GM04503 (cell line): ENCODE measurements at regions not wholly inside any gene's neighbourhood (a gene's known extent, or its start where the extent isn't known, plus 50 kb on each side); places are given as distances from the start of the nearest gene placed in this dataset.
A peak's percentile ranks its signal among the peaks of the same experiment; 100 is the strongest.
"Not testable (repeated sequence)": the region's sequence is repeated elsewhere in the genome, so short reads cannot be mapped to it uniquely, and the experiment has no call there.

ENCODE experiments used
- DNase-seq: peaks from one replicate; pipeline ENCODE4 v3.0.0-alpha.2; 2012; ENCODE audit warnings: low read depth

GRCh38 chr5:96170481-96171125 is 209.0 kb upstream of the ELL2 start:
- not testable (repeated sequence) for DNase-seq

- not testable (repeated sequence) for DNase-seq
These were observed 207.2 kb upstream of the ELL2 start for GRCh38 chr5:96168833-96169232.

- DNase-seq = no peak
These were observed 197.4 kb upstream of the ELL2 start for GRCh38 chr5:96159043-96159442.

GRCh38 chr5:96157841-96158291 is 196.2 kb upstream of the ELL2 start:
- no peak for DNase-seq

GRCh38 chr5:96157077-96157780 is 195.6 kb upstream of the ELL2 start:
- DNase-seq = no peak

- DNase-seq = no peak
These were observed 193.5 kb upstream of the ELL2 start for GRCh38 chr5:96155147-96155546.

GRCh38 chr5:96151891-96152290 is 190.2 kb upstream of the ELL2 start:
- no peak for DNase-seq

- no peak for DNase-seq
These were observed 188.4 kb upstream of the ELL2 start for GRCh38 chr5:96150007-96150406.

GRCh38 chr5:96149546-96149945 is 187.9 kb upstream of the ELL2 start:
- no peak for DNase-seq

GRCh38 chr5:96149021-96149420 is 187.4 kb upstream of the ELL2 start:
- DNase-seq = no peak

- DNase-seq = no peak
These were observed 186.7 kb upstream of the ELL2 start for GRCh38 chr5:96148376-96148775.

- DNase-seq = no peak
These were observed 186.2 kb upstream of the ELL2 start for GRCh38 chr5:96147866-96148265.

GRCh38 chr5:96146675-96147074 is 185.0 kb upstream of the ELL2 start:
- peak; percentile 65 for DNase-seq

GRCh38 chr5:96144289-96144688 is 182.6 kb upstream of the ELL2 start:
- DNase-seq = no peak

GRCh38 chr5:96143450-96143849 is 181.8 kb upstream of the ELL2 start:
- DNase-seq = no peak

GRCh38 chr5:96142786-96143434 is 181.3 kb upstream of the ELL2 start:
- peak; percentile 79 for DNase-seq

GRCh38 chr5:96142184-96142781 is 180.6 kb upstream of the ELL2 start:
- no peak for DNase-seq

- DNase-seq = no peak
These were observed 180.1 kb upstream of the ELL2 start for GRCh38 chr5:96141749-96142148.

- no peak for DNase-seq
These were observed 178.8 kb upstream of the ELL2 start for GRCh38 chr5:96140496-96140895.

GRCh38 chr5:96140084-96140483 is 178.4 kb upstream of the ELL2 start:
- DNase-seq = no peak

- DNase-seq = no peak
These were observed 173.2 kb upstream of the ELL2 start for GRCh38 chr5:96134886-96135285.

- peak; percentile 57 for DNase-seq
These were observed 171.9 kb upstream of the ELL2 start for GRCh38 chr5:96133341-96134079.
